ENCODE measurements at regions not wholly inside any gene's neighbourhood (a gene's known extent, or its start where the extent isn't known, plus 50 kb on each side); places are given as distances from the start of the nearest gene placed in this dataset.

DNA sequence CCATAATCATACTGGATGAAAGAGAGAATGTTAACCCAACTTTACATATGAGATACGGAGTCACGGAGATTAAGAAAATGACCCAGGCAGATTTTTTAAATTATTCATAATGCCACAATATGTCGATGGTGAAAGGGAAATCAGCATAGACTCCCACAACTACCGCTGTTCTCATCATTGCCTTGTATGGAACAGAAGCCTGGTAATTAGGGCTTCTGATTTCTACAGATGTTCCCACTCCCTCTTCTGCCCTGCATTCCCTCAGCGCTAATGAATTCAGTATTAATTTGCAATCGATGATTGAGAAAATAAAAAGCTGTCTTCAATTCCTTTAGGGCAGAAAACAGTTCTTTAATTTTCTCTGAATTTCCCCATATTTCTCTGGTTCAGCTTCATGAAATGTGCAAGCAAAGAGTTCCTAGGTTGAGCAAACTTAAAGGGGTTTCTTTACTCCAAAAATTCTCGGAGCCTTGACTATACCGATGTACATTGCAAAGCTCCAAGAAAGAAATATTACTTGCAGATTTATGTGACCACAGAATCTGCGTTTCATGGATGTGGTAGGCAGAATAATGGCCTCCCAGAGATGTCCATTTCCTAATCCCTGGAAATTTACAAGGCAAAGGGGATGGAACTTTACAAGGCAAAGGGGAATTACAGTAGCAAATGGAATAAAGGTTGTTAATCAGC is 134.9 kb upstream of the ZC3H12C start:
- WGBS (ENCODE audit: low lambda C conversion rate), result 80% methylated on average over 9 of the region's 9 CpGs
- Histone ChIP-seq H4K20me1 (ENCODE audit: insufficient read depth) (no peaks in the 10 kb centered on the region), H3F3A (replicated peaks; ENCODE audit: insufficient read depth) (no peaks in the 10 kb centered on the region), H3K27ac (ENCODE audit: low read depth in 2 of 2, low read length in 1 of 2) (no peak overlapping the region), H3K4me2 (no peak overlapping the region), H3K9me2 (no peaks in the 10 kb centered on the region), H3K27me3 (ENCODE audit: insufficient read depth) (no peaks in the 10 kb centered on the region), H3K4me1 (ENCODE audit: control insufficient read depth in 1 of 2, insufficient read depth in 2 of 2, low read depth in 1 of 2, low read length in 1 of 2) (peaks cover 0 to 25% of the 10 kb centered on the region in 2 experiments; a peak in 1 of 4 replicates), H3K79me2 (ENCODE audit: insufficient read depth) (no peaks in the 10 kb centered on the region), H3K9me3 (no peaks in the 10 kb centered on the region), H3K4me3 (ENCODE audit: low read depth in 2 of 2, low read length in 1 of 2) (no peak overlapping the region), H3K9ac (no peak overlapping the region), H3K36me3 (replicated peaks in 1 of 2; ENCODE audit: control insufficient read depth in 1 of 2, insufficient read depth in 2 of 2, low read length in 1 of 2) (no peaks in the 10 kb centered on the region), H2AFZ (ENCODE audit: low read depth) (no peak overlapping the region)
- POLR2A ChIA-PET, result no interaction called here
- no peak for TF ChIP-seq GABPA (IDR thresholded peaks at IDR 0.05; ENCODE audit: low read depth)
- no peak for TF ChIP-seq YY1 (IDR thresholded peaks at IDR 0.05; ENCODE audit: low read depth)
- no peak for TF ChIP-seq POLR2AphosphoS5 (IDR thresholded peaks at IDR 0.05; ENCODE audit: low read depth, low read length)
- TF ChIP-seq SMC3 (IDR thresholded peaks at IDR 0.05; ENCODE audit: low read depth, low read length), result no peak
- no peak for TF ChIP-seq MXI1 (IDR thresholded peaks at IDR 0.05; ENCODE audit: low read depth, low read length)
- TF ChIP-seq MEF2A (IDR thresholded peaks at IDR 0.05; ENCODE audit: borderline replicate concordance, low read depth), result no peak
- TF ChIP-seq, protein P1, sequence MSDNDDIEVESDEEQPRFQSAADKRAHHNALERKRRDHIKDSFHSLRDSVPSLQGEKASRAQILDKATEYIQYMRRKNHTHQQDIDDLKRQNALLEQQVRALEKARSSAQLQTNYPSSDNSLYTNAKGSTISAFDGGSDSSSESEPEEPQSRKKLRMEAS (IDR thresholded peaks at IDR 0.05; ENCODE audit: low read depth), result no peak
- TF ChIP-seq RCOR1 (IDR thresholded peaks at IDR 0.05; ENCODE audit: low read length), result no peak
- no peak for TF ChIP-seq EZH2phosphoT487 (IDR thresholded peaks at IDR 0.05; ENCODE audit: borderline replicate concordance, low read depth)
- TF ChIP-seq JUND (IDR thresholded peaks at IDR 0.05), result no peak
- TF ChIP-seq, protein P2, sequence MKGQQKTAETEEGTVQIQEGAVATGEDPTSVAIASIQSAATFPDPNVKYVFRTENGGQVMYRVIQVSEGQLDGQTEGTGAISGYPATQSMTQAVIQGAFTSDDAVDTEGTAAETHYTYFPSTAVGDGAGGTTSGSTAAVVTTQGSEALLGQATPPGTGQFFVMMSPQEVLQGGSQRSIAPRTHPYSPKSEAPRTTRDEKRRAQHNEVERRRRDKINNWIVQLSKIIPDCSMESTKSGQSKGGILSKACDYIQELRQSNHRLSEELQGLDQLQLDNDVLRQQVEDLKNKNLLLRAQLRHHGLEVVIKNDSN (IDR thresholded peaks at IDR 0.05; ENCODE audit: borderline replicate concordance, low read depth), result no peak
- TF ChIP-seq, protein P3, sequence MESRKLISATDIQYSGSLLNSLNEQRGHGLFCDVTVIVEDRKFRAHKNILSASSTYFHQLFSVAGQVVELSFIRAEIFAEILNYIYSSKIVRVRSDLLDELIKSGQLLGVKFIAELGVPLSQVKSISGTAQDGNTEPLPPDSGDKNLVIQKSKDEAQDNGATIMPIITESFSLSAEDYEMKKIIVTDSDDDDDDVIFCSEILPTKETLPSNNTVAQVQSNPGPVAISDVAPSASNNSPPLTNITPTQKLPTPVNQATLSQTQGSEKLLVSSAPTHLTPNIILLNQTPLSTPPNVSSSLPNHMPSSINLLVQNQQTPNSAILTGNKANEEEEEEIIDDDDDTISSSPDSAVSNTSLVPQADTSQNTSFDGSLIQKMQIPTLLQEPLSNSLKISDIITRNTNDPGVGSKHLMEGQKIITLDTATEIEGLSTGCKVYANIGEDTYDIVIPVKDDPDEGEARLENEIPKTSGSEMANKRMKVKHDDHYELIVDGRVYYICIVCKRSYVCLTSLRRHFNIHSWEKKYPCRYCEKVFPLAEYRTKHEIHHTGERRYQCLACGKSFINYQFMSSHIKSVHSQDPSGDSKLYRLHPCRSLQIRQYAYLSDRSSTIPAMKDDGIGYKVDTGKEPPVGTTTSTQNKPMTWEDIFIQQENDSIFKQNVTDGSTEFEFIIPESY (IDR thresholded peaks at IDR 0.05; ENCODE audit: borderline replicate concordance, low read depth), result no peak
- TF ChIP-seq, protein P4, sequence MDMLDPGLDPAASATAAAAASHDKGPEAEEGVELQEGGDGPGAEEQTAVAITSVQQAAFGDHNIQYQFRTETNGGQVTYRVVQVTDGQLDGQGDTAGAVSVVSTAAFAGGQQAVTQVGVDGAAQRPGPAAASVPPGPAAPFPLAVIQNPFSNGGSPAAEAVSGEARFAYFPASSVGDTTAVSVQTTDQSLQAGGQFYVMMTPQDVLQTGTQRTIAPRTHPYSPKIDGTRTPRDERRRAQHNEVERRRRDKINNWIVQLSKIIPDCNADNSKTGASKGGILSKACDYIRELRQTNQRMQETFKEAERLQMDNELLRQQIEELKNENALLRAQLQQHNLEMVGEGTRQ (IDR thresholded peaks at IDR 0.05; ENCODE audit: borderline replicate concordance, low read depth, low read length), result no peak
- TF ChIP-seq, protein P5, sequence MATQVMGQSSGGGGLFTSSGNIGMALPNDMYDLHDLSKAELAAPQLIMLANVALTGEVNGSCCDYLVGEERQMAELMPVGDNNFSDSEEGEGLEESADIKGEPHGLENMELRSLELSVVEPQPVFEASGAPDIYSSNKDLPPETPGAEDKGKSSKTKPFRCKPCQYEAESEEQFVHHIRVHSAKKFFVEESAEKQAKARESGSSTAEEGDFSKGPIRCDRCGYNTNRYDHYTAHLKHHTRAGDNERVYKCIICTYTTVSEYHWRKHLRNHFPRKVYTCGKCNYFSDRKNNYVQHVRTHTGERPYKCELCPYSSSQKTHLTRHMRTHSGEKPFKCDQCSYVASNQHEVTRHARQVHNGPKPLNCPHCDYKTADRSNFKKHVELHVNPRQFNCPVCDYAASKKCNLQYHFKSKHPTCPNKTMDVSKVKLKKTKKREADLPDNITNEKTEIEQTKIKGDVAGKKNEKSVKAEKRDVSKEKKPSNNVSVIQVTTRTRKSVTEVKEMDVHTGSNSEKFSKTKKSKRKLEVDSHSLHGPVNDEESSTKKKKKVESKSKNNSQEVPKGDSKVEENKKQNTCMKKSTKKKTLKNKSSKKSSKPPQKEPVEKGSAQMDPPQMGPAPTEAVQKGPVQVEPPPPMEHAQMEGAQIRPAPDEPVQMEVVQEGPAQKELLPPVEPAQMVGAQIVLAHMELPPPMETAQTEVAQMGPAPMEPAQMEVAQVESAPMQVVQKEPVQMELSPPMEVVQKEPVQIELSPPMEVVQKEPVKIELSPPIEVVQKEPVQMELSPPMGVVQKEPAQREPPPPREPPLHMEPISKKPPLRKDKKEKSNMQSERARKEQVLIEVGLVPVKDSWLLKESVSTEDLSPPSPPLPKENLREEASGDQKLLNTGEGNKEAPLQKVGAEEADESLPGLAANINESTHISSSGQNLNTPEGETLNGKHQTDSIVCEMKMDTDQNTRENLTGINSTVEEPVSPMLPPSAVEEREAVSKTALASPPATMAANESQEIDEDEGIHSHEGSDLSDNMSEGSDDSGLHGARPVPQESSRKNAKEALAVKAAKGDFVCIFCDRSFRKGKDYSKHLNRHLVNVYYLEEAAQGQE (IDR thresholded peaks at IDR 0.05; ENCODE audit: low read depth, low read length), result no peak
- TF ChIP-seq, protein P6, sequence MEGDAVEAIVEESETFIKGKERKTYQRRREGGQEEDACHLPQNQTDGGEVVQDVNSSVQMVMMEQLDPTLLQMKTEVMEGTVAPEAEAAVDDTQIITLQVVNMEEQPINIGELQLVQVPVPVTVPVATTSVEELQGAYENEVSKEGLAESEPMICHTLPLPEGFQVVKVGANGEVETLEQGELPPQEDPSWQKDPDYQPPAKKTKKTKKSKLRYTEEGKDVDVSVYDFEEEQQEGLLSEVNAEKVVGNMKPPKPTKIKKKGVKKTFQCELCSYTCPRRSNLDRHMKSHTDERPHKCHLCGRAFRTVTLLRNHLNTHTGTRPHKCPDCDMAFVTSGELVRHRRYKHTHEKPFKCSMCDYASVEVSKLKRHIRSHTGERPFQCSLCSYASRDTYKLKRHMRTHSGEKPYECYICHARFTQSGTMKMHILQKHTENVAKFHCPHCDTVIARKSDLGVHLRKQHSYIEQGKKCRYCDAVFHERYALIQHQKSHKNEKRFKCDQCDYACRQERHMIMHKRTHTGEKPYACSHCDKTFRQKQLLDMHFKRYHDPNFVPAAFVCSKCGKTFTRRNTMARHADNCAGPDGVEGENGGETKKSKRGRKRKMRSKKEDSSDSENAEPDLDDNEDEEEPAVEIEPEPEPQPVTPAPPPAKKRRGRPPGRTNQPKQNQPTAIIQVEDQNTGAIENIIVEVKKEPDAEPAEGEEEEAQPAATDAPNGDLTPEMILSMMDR (IDR thresholded peaks at IDR 0.05), result no peak
- TF ChIP-seq TCF12 (IDR thresholded peaks at IDR 0.05), result no peak
- no peak for TF ChIP-seq FOSL2 (IDR thresholded peaks at IDR 0.05; ENCODE audit: borderline replicate concordance, low read depth)
- TF ChIP-seq NFIC (IDR thresholded peaks at IDR 0.05; ENCODE audit: borderline replicate concordance), result no peak
- CTCF ChIA-PET, result interaction anchor here (0.6 kb wide), 1 partner anchor 34 kb away, joined by 3 read pairs; no protein-coding TSS in a partner anchor
- DNase-seq, result no peak

All from SK-N-SH (cell line).